ENCODE measurements at regions not wholly inside any gene's neighbourhood (a gene's known extent, or its start where the extent isn't known, plus 50 kb on each side); places are given as distances from the start of the nearest gene placed in this dataset.

DNA sequence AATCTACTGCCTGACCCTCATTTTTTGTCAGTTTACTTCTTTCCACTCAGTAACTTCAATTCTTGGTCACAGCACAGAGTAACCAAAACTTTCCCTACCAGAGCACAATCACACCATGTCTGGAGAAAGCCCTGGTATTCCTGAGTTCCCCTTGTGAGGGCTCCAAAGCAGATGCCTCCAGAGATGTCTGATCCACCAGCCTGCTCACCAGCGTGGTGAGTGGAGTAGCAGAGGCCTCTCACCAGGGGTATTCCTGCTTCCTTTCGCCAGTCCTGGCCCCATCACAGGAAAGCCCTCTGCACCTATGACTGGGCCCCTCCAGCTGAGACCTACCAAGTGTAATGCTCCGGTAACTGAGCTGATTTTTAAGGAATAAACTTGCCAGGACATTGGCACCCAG, 205.4 kb upstream of the HS3ST3A1 start:
- no peaks in the 10 kb centered on the region for H3K27me3 ChIP-seq
- no peak overlapping the region for H3K4me3 ChIP-seq
- H3K27ac ChIP-seq, result no peak overlapping the region
- no peaks in the 10 kb centered on the region for H4K20me1 ChIP-seq
- no peaks in the 10 kb centered on the region for H3K4me1 ChIP-seq
- no peaks in the 10 kb centered on the region for H3K36me3 ChIP-seq
- no peak overlapping the region for H3K4me2 ChIP-seq
- no peak overlapping the region for H3K9ac ChIP-seq
- H3K9me3 ChIP-seq, result no peaks in the 10 kb centered on the region; the same call in 1 of the 2 replicates
- TF ChIP-seq Cebpa-rat (IDR thresholded peaks at IDR 0.05), result no peak

DNA sequence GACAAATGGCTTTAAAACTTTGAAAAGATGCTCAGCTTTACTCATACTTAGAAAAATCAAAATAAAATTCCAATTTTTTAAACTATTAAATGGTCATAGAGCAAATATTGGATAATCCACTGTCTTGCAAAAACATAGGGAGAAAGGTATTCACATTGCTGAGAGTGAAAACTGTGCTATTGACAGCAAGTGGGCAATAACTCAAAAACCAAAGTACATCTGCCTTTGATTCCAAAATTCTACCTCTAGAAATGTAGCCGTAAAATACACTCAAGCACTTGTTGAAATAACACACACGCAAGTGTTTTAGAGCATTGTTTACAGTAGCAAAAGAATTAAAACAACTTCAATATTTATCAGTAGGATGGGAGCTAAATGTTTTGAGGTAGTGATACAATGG, 210.6 kb upstream of the HS3ST3A1 start:
- no peak overlapping the region for H3K4me3 ChIP-seq
- H3K9ac ChIP-seq, result no peak overlapping the region
- no peak for TF ChIP-seq Cebpa-rat (IDR thresholded peaks at IDR 0.05)
- no peaks in the 10 kb centered on the region for H3K27me3 ChIP-seq
- no peaks in the 10 kb centered on the region for H3K4me1 ChIP-seq
- H3K9me3 ChIP-seq, result no peaks in the 10 kb centered on the region; the same call in 1 of the 2 replicates
- no peak overlapping the region for H3K27ac ChIP-seq
- H3K4me2 ChIP-seq, result no peak overlapping the region
- no peaks in the 10 kb centered on the region for H4K20me1 ChIP-seq
- H3K36me3 ChIP-seq, result no peaks in the 10 kb centered on the region

DNA sequence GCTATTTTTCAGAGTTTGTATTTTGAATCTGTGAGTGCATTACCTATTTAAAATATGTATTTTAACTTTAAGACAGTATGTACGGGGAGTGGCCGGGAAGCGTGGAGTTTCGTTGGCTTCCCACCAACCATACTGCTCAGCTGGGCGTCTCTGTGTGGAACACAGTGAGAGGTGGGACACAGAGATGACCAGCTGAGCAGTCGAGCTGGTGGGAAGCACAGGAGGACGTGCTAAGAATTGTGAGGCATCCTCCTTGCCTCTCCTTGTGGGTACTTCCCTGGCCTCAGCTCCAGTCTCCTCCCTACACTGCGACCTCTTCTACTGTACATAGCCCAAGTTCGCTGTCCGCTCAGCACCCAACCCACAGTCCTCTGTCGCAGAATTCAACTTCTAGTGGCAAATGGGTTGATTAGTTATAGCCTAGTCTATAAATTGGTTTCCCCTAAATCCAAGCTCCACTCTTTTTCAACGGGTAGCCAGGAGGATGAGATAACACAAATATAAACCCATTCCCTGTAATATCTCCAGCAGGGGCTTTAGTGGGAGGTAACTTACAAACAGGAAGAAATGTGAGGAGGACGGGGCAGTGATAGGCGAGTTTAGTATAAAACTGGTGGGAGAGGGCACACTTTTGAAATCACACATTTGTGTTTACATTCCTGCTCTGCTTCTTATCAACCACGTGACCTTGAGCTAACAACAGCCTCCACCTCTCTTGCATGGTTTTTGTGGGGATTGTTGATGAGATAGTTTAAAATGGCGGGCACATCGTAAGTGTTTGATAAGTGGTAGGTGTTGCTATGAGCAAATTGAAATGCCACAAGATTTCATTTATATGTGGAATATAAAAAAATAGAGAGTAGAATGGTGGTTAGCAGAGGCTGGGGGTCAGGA, 211.9 kb upstream of the HS3ST3A1 start:
- H3K4me3 ChIP-seq, result no peak overlapping the region
- H3K4me2 ChIP-seq, result no peak overlapping the region

DNA sequence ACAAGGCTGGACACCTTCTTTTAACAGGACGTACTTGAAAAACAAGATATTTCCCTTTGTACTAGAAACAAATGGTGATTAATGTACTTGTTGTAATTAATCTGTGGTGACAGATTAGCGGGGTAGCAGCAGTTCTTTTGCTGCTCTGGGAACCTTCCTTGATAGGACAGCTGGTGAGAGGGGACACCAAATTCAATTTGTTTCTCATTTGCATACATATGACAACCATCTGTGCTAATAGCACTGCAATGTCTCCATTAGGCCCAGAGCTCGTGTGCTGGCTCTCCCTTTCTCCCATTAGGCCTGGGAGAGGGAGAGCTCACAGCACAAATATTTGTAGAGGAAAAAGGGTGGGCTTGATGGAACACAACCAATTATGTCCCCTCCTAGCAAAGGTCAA, 221.0 kb upstream of the HS3ST3A1 start:
- Histone ChIP-seq H3K4me2 (no peak overlapping the region), H3K9ac (no peak overlapping the region), H3K4me3 (no peak overlapping the region), H3K27ac (no peak overlapping the region), H3K4me1 (no peaks in the 10 kb centered on the region), H3K9me3 (no peaks in the 10 kb centered on the region), H4K20me1 (no peaks in the 10 kb centered on the region), H3K36me3 (no peaks in the 10 kb centered on the region), H3K27me3 (no peaks in the 10 kb centered on the region)
- TF ChIP-seq Cebpa-rat (IDR thresholded peaks at IDR 0.05), result no peak

More for the DNA sequence above, 211.9 kb upstream of the HS3ST3A1 start:
- no peak for TF ChIP-seq Cebpa-rat (IDR thresholded peaks at IDR 0.05)
- Histone ChIP-seq H3K27ac (no peak overlapping the region), H4K20me1 (no peaks in the 10 kb centered on the region), H3K9ac (no peak overlapping the region), H3K4me1 (no peaks in the 10 kb centered on the region), H3K27me3 (no peaks in the 10 kb centered on the region), H3K9me3 (no peaks in the 10 kb centered on the region; the same call in 1 of the 2 replicates), H3K36me3 (no peaks in the 10 kb centered on the region)

DNA sequence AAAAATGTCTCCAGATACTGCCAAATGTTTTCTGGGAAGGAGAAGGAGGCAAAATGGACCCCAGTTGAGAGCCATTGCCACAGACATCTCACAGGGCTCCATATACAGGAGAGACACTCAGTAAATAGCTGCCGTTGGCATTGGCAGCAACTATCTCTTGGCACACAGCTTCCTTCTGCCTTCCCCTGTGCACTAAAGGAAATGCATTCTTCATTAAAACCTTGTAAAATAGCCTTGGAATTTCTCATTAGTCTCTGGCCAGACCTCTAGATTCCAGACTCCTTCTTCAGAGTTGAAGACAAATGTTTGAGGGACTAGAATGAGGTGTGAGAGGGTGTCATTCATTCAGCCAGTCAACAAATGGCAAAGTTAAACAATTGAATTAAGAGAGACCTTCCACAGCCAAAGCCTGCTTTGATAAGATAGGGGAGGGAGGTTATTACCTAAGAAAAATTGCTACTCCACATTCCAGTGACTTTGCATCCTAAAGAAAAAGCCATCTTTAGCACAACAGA, 223.9 kb upstream of the HS3ST3A1 start:
- Histone ChIP-seq H3K36me3 (no peaks in the 10 kb centered on the region), H3K4me3 (no peak overlapping the region), H3K27me3 (no peaks in the 10 kb centered on the region), H3K9ac (no peak overlapping the region), H4K20me1 (no peaks in the 10 kb centered on the region), H3K4me1 (no peaks in the 10 kb centered on the region), H3K9me3 (no peaks in the 10 kb centered on the region), H3K27ac (no peak overlapping the region), H3K4me2 (no peak overlapping the region)
- no peak for TF ChIP-seq Cebpa-rat (IDR thresholded peaks at IDR 0.05)

DNA sequence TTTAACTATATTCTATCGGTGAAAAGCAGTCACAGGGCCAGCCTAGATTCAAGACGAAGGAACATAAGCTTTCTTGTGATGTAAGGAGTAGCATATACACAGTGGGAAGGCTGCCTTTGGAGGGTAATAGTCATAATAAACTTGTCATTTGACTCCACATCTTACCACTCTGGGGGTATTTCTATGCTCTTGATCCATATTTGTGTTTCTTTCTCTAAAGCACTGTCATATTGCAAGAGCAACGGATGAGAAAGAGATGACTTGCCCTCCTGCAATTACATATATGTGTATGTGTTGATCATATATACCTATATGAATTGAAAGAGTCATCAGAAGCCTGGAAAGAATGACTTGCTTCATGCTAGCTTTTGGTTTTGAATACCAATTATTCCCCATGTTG, 225.4 kb upstream of the HS3ST3A1 start:
- TF ChIP-seq Cebpa-rat (IDR thresholded peaks at IDR 0.05), result no peak
- no peak overlapping the region for H3K9ac ChIP-seq
- no peaks in the 10 kb centered on the region for H3K36me3 ChIP-seq
- H3K9me3 ChIP-seq, result no peaks in the 10 kb centered on the region
- H3K27me3 ChIP-seq, result no peaks in the 10 kb centered on the region
- no peak overlapping the region for H3K4me2 ChIP-seq
- H3K4me3 ChIP-seq, result no peak overlapping the region
- H3K27ac ChIP-seq, result no peak overlapping the region
- no peaks in the 10 kb centered on the region for H3K4me1 ChIP-seq
- H4K20me1 ChIP-seq, result no peaks in the 10 kb centered on the region

DNA sequence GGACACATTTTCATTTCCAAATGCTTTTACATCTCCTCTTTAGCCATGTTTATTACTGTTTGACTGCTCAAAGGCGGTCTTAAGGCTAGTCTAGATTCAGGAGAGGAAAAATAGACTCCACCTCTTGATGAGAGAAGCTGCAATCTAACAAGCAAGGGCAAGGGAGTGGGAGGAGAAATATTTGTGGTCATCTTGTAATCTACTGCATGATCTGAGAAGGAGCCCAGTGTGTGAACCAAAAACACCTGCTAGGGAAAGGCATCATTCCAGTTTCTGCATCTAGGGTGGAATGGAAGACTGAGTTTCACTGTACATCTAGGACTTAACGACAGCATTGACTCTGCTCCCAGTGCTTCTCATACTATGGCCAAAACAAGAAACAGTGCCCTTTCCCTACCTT, 232.2 kb upstream of the HS3ST3A1 start:
- no peaks in the 10 kb centered on the region for H3K9me3 ChIP-seq
- no peak overlapping the region for H3K9ac ChIP-seq
- H3K27me3 ChIP-seq, result no peaks in the 10 kb centered on the region
- H4K20me1 ChIP-seq, result no peaks in the 10 kb centered on the region
- no peaks in the 10 kb centered on the region for H3K4me1 ChIP-seq
- H3K4me2 ChIP-seq, result no peak overlapping the region
- H3K4me3 ChIP-seq, result no peak overlapping the region
- H3K36me3 ChIP-seq, result no peaks in the 10 kb centered on the region
- no peak for TF ChIP-seq Cebpa-rat (IDR thresholded peaks at IDR 0.05)
- no peak overlapping the region for H3K27ac ChIP-seq

DNA sequence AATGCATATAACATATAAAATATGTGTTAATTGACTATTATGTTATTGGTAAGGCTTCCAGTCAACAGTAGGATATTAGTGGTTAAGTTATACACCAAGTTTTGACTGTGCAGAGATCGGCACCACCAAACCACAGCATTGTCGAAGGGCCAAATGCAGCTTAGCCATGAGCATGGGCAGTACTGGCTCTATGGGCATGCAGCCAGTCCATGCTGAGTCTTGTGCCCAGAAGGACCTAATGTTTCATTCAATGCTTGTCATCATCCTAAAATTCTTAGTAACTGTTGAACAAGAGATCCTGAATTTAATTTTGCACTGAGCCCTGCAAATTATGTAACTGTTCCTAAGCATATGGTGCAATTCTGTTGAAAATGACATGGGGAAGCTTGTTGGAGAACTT, 233.4 kb upstream of the HS3ST3A1 start:
- H4K20me1 ChIP-seq, result no peaks in the 10 kb centered on the region
- H3K9ac ChIP-seq, result no peak overlapping the region
- no peak for TF ChIP-seq Cebpa-rat (IDR thresholded peaks at IDR 0.05)
- H3K27ac ChIP-seq, result no peak overlapping the region
- no peak overlapping the region for H3K4me3 ChIP-seq
- no peaks in the 10 kb centered on the region for H3K9me3 ChIP-seq
- no peak overlapping the region for H3K4me2 ChIP-seq
- no peaks in the 10 kb centered on the region for H3K4me1 ChIP-seq
- no peaks in the 10 kb centered on the region for H3K36me3 ChIP-seq
- H3K27me3 ChIP-seq, result no peaks in the 10 kb centered on the region

DNA sequence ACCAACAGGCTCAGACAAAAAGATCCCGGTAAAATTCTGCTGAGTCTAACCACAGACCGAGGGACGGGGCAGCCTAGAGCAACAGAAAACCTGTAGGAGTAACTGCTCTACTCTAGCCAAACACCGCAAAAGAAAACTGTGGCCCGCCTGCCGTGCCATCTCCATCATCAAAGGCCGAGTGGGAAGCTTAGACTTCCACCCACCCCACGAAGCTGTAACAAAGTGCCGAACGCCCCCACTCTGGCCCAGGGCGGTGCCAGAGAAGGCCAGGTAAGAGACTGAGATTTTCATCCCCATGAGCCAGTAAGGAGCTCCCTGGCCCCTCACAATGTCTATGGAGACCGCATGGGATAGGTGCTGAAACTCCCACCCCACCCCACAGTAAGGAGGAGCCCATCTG, 231.9 kb upstream of the COX10 start:
- Histone ChIP-seq H3K9me3 (no peaks in the 10 kb centered on the region), H3K27me3 (no peaks in the 10 kb centered on the region), H3K27ac (no peak overlapping the region), H3K4me1 (no peaks in the 10 kb centered on the region), H3K36me3 (no peaks in the 10 kb centered on the region), H3K4me2 (no peak overlapping the region), H4K20me1 (no peaks in the 10 kb centered on the region), H3K4me3 (no peak overlapping the region), H3K9ac (no peak overlapping the region)
- TF ChIP-seq Cebpa-rat (IDR thresholded peaks at IDR 0.05), result no peak

DNA sequence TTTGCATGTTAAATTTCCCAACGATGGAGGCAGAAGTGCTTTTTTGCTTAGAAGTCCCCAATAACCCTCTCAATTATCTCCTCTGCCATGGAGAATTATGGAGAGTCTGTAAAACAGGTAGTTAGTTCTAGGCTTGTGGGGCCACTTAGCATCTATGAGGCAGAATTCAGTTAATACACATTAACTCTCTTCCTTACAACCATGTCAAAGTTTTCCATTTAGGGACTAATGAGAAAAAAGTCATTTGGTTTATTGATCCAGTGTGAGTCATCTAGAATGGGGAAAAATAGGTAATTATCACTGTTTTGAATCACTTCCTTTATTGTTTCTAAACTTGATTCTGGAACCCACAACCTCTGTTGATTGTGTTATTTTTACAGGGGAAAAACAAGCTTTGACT, 229.1 kb upstream of the COX10 start:
- Histone ChIP-seq H3K4me2 (no peak overlapping the region), H3K4me1 (no peaks in the 10 kb centered on the region), H3K36me3 (no peaks in the 10 kb centered on the region), H3K27me3 (no peaks in the 10 kb centered on the region), H3K4me3 (no peak overlapping the region), H3K27ac (no peak overlapping the region), H3K9me3 (no peaks in the 10 kb centered on the region), H3K9ac (no peak overlapping the region), H4K20me1 (no peaks in the 10 kb centered on the region)
- TF ChIP-seq Cebpa-rat (IDR thresholded peaks at IDR 0.05), result no peak

Measured in BLaER1 (cell line).